HG03460 (cell line): ENCODE measurements at regions not wholly inside any gene's neighbourhood (a gene's known extent, or its start where the extent isn't known, plus 50 kb on each side); places are given as distances from the start of the nearest gene placed in this dataset.

ENCODE experiments used
- ATAC-seq: cut with Tn5 transposase; IDR thresholded peaks from one replicate; pipeline ENCODE4 v1.9.1; 2021; ENCODE audit not compliant: unreplicated experiment

GRCh38 chr15:31273258-31273941 is 53.2 kb upstream of the KLF13 start:
- ATAC-seq: no peak

GRCh38 chr15:31274496-31275330 is 51.9 kb upstream of the KLF13 start:
- ATAC-seq: no peak

- ATAC-seq: no peak
Observed at GRCh38 chr15:31275331-31276262, 51.0 kb upstream of the KLF13 start.

- no peak for ATAC-seq
Observed at GRCh38 chr15:31276596-31277298, 49.9 kb upstream of the KLF13 start.
